AG20443 (cell line): ENCODE measurements at regions not wholly inside any gene's neighbourhood (a gene's known extent, or its start where the extent isn't known, plus 50 kb on each side); places are given as distances from the start of the nearest gene placed in this dataset.
A peak's percentile ranks its signal among the peaks of the same experiment; 100 is the strongest.

Experiments
- DNase-seq: peaks from one replicate; pipeline ENCODE4 v3.0.0; 2012; ENCODE audit warnings: low spot score, mixed read lengths

- DNase-seq, result no peak
These were observed 102.4 kb upstream of the PRR23E start for GRCh38 chr3:127090218-127091160.

DNA sequence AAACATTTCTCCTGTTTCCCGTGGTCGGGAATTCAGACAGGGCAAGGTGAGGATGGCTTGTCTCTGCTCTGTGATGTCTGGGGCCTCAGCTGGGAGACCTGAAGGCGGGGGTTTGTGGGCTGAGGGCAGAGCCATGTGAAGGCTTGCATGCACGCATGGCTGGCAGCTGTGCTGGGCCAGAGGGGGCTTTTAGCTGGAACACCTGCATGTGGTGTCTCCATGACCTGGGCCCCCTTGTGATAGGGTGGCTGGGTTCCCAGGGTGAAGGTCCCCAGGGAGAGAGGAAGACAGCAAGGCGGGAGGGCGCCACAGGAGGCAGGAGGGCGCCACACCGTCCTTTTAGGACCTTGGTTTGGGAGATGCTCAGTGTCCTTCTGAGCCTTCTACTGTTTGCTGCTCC is 101.6 kb upstream of the PRR23E start:
- no peak for DNase-seq

DNA sequence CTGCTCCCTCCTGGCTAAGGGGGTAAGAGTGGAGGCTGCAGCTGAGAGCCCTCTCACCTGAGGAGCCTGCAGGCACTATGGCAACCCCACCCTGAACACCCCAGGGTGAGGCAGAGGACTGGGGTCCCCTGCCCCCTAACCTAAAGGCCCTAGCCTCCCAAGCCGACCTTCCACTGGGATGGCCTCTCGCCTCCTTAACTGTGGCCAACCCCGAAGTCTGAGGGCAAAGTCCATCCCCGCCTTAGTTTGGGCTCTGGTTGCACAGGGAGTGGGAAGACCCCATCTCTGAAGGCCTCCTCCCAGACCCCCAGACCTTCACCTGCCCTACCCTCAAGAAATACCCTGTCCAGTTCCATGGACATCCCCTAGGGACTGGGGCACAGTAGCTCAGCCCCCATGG is 100.6 kb upstream of the PRR23E start:
- DNase-seq, result no peak

DNA sequence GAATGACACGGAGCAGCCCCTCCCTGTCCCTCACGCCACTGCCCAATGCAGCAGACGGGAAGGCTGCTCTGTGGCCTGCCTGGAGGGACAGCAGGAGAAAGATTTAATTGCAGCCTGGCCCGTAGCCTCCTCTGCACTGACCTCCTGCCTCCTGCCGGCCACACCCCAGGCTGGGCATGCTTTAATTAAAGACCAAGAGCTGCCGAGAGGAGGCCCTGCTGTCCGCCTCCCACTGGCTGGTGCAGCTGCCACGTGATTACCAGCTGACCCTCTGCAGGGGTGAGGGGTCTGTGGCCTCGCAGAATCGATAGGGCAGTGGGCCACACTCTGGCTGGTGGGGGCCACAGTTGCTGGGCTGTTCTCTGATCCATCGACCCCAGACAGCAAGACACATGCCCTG is 100.2 kb upstream of the PRR23E start:
- peak; percentile 25 for DNase-seq

DNA sequence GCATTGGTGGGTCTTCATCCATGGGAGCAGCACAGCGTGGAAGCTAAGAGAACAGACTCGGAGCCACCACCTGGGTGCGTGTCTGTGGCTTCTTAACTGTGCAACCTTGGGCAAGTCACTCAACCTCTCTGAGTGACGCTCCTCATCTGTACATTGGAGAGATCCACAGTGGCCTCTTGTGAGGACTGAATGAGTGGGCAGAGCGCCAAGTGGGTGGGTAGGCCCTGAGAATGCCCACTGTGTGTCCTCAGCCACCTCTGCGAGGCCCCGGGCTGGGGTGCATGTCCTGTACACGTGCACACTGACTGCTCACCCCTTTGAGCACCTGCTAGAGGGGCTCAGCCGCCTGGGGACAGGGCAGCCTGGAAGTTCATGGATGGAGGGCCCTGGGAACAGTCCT is 99.6 kb upstream of the PRR23E start:
- no peak for DNase-seq

DNA sequence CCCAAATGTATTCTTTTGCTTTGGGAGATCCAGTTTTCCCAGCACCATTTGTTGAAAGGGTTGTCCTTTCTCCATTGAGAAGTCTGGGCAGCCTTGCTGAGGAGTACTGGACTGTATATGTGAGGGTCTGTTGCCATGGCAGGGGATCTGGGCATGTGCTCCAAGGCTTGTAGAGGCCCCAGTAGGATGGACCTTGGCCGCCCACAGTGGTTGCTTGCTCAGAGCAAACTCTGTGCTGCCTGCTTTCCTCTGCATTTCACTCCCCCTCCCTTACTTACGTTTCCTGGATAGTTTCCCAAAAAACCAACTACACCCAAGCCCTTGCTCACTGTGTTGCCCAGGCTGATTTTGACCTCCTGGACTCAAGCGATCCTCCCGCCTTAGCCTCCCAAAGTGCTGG is 97.2 kb upstream of the PRR23E start:
- no peak for DNase-seq

DNA sequence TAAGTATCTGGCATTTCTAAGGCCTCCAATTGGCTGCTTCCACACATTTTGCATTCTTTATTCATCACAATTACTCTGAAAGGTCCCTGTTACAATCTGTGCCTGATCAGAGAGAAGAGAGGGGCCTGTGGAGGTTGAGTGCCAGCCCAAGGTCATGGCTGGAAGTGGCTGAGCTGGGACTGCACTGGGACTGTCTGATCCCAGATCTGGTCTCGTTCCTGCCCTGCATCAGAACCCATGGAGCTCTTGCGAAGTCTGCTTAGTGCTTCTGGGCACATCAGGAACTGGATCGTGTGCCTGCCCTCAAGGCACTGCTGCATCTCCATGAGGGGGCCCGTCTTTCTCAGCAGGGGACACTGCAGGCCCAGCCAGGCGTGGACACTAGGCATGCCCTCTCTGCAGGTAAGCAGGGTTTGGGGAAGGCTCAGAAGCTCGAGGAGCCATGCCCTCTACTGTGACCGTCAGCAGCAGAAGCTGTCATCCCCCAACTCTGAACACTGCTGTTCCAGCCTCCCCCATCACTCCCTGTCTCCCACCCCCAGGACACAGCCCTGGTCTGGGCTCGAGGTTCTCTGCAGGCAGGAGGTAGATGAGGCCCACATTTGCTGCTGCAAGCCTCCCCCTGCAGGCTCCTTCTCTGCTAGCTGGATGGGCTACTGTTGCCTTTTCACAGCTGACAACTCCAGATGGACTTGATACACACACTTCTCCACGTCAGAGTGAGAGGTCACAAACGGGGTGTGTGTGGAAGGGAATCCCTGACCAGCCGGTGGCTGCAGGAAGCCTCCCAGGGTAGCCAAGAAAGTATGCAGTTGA is 96.5 kb upstream of the PRR23E start:
- DNase-seq, result no peak

- no peak for DNase-seq
These were observed 95.9 kb upstream of the PRR23E start for GRCh38 chr3:127097072-127097405.

- DNase-seq, result no peak
These were observed 95.5 kb upstream of the PRR23E start for GRCh38 chr3:127097481-127097880.

DNA sequence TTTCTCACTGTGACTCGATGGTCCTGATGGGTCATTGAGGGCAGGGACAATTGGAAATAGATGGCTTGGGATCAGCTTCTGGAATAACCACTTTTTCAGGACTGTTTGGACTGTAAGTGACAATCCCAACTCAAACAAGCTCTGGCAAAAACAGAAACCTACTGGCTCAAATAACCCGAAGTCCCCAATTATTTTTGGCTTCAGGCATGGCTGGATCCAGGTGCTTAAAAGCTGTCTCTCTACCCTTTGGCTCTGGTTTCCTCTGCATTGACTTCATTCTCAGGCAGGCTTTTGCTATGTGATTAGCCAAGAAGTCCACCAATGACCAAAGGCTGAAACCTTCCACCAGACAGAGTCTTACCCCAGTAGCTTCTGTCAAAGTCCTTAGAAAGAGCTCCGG is 92.9 kb upstream of the PRR23E start:
- DNase-seq, result no peak

GRCh38 chr3:127100459-127101410 is 92.2 kb upstream of the PRR23E start:
- DNase-seq, result no peak

DNA sequence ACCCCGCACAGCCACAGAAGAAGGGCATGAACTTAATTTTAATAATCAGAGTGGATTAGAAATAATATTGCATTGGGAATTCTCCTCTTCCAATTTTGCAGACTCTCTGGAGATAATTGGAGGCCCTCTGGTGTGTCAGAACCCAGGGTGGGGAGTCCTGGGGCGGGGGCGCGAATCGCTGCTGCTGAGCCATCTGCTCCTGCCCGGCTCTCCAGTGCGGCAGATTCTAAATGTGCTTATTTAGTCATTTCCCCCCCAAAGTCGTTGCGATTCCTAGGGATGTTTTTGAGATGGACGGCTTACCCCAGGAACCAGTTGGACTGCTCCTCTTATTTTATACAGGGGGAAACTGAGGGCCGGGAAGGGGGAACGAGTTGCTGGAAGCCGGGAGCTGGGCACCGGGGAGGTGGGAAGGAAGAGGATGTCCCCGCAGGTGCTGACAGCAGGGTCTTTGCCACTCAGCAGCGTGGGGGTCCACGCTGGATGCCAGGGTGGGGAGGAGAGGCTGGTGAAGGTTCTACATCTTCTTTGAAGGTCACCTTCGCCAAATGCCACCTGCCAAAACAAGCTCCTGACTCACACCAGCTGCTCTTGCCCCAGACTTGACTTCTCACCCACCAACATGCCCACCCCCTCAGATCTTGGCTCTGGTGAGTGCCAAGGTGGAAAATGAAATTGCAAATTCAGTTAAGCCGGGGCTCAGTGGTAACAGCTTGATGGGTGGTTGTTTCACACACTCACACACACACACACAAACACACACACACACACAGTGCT is 91.3 kb upstream of the PRR23E start:
- no peak for DNase-seq

DNA sequence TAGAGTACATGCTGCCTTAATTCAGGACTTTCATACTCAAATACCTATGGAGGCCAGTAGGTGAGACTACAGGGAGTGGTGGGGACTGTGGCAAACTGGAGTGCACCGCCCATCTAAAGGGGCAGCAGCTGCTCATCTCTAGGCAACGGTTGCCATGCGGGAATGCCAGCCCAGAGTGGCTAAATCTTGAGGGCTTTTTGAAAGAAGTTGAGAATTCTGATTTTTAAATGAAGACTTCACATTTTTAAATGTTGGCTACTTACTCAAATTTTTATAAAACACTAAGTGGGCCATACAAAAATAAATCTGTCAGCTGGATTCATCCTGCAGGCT is 90.8 kb upstream of the PRR23E start:
- no peak for DNase-seq

DNA sequence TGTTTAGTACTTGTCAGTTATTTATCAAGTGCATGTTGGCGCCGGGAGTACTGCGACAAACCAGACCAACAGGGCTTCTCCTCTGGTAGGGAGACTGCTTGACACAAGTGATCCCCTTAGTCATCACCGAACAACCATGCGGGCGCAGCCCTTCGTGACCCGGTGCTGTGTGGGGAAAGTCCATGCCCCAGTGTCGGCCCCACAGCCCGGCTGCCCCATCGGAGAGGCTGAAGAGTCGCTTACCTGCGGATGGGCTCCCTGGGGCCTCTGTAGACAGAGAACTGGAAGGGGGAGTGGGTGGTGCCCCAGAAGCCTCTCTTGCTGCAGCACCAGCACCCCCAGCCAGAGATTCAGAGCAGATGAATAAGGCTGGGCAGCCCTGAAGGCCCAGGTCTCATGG is 90.3 kb upstream of the PRR23E start:
- no peak for DNase-seq

GRCh38 chr3:127103080-127103479 is 89.9 kb upstream of the PRR23E start:
- DNase-seq, result no peak

DNA sequence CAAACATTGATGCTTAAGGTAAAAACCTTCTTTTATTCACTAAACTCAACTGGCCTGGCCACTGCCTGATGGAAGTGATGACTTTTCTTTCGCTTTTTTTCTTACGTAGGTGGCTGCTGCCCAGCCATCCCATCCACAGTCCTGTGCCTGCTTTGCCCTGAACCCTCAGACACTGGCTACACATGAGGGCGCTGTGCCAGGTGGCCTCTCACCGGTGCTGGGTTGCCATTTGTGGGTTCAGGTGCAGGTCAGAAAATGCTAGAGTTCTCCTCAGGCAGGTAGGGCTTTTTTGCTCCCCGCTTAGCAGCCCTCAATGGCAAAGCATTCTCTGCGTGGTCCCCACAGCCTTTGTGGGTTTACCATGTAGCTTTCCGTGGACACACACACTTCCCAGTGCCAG is 88.3 kb upstream of the PRR23E start:
- DNase-seq, result no peak

- no peak for DNase-seq
These were observed 87.3 kb upstream of the PRR23E start for GRCh38 chr3:127105587-127105986.

DNA sequence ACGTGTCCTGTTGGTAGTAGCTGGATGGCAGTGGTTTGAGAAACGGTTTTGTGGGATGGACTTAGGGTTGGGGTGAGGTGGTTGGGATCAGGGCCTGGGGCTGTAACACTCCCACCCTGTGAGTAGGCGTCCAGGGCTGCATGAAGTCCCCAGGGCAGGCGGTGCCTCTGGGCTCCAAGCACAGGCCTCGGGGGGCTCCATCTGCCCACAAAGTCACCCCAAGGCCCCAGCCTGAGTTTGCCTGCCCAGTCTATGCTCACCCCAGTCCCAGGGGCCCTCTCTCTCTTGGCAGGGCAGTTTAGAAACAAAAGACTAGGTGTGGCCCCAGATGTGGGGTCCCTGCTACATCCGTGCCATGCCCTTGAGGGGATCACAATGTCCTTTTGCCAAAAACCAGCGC is 86.9 kb upstream of the PRR23E start:
- DNase-seq, result no peak

DNA sequence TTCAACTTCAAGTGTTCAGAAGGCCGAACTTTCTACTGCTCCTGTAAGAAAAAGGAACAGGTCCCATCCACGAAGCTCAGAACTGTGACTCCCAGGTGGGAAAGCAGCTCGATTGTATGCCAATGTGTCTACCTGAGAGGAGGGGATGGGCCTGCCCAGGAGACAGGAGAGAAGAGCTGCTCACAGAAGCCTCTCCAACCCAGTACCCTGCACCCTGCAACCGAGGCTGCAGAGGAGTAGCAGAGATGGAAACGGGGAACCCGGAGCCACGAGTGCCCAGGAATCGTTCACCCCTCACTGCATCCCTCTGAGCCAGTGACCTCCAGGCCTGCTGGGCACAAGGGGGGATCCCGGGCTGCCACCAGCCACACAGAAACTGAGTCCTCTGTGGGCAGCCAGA is 86.5 kb upstream of the PRR23E start:
- no peak for DNase-seq

DNA sequence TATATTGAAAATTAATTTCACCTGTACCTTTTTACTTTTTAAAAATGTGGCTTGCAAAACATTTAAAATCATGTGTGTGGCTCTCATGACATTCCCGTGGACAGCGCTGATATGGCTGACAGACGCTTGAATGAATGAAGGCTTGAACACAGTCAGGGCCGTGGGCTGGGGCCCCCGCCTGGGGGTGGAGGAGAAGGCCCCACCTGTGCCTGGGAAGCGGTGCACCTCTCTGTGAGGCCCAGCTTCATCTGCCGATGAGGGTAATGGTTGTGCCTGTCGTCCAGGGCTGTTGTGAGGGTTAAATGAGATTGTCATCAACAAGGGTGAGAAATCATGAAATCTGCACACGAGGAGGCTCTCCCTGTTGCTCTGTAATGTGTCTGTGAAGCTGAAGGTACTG is 85.9 kb upstream of the PRR23E start:
- no peak for DNase-seq

DNA sequence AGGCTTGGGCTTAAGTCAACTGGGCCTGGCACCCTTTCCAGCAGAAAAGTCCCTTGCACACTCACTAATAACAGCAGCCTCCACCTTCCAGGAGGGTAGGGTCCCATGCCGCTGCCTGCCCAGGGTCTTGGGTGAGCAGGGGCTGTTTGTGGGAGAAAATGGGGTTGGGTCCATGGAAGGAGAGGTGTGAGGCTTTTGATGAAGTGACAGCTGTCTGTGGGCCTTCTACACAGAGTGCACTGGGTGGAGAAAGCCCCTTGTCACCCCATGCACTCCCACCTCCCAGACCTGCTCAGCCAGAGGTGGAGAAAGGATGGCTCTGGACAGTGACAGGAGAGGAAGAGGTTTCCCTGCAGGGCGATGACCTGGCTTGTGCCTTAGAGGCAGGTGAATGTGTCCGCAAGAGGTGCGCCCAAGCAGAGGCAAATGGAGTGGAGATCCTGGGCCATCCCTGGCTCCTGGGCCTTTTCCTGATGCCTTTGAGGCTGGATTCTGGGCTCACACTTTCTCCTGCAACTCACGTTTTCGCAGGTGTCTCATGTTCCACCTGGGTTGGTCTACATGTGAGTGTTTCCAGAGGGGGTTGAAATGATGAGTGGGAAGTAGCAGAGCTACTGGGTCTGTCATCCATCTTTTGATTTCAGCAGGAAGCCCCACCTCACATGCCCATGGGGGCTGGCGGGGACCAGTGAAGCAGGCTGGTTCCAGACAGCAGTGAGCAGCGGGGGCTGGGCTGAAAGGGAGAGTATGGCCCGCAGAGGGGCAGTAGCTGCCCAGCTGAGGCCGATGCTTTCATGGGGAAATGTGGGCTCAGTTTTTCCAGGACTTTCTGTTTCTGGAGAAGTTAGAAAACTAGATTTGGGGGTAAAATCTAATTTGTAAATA is 85.2 kb upstream of the PRR23E start:
- DNase-seq, result no peak
